H1 (cell line): ENCODE measurements at regions not wholly inside any gene's neighbourhood (a gene's known extent, or its start where the extent isn't known, plus 50 kb on each side); places are given as distances from the start of the nearest gene placed in this dataset.

Experiments
- CTCF ChIA-PET: fragments of 300-600 bp; sonication (Branson Sonifier 250); formaldehyde crosslinking; loops from one replicate; lab custom pipeline; 2021; ENCODE audit not compliant: partially characterized antibody; lab: Charles Lee
- POLR2A ChIA-PET: fragments of 300-600 bp; sonication (Branson Sonifier 250); formaldehyde crosslinking; loops from one replicate; lab custom pipeline; 2021; ENCODE audit warnings: inconsistent platforms; ENCODE audit not compliant: partially characterized antibody; lab: Charles Lee
- DNase-seq, 2 experiments: peaks; one replicate each; pipeline versions ENCODE4 v3.0.0 to v3.0.0-alpha.2; 2010 to 2022; ENCODE audit warnings: low spot score in 2 of 2, low read depth in 1 of 2, mixed read lengths in 1 of 2
- FAIRE-seq: peaks from 2 replicates; lab custom pipeline; 2011; peaks lifted over from hg19 to GRCh38; lab: Jason Lieb, UNC
- H2AFZ ChIP-seq: 2 replicates; pipeline ENCODE4 v1.8.1; 2012; ENCODE audit warnings: low read length, inconsistent platforms
- H2AK5ac ChIP-seq: 2 replicates; pipeline ENCODE4 v1.6.1; 2013; ENCODE audit warnings: low read depth, low read length
- H2BK120ac ChIP-seq: replicated peaks from 2 replicates; pipeline ENCODE3; 2013; ENCODE audit warnings: low read depth, low read length, inconsistent platforms
- H2BK12ac ChIP-seq: 2 replicates; pipeline ENCODE4 v1.6.1; 2013; ENCODE audit warnings: low read depth, low read length
- H2BK15ac ChIP-seq: 2 replicates; pipeline ENCODE4 v1.6.1; 2013; ENCODE audit warnings: low read length
- H2BK20ac ChIP-seq: 2 replicates; pipeline ENCODE4 v1.6.1; 2013; ENCODE audit warnings: low read length
- H2BK5ac ChIP-seq: 2 replicates; pipeline ENCODE4 v1.6.1; 2013; ENCODE audit warnings: low read depth, low read length
- H3K14ac ChIP-seq: 2 replicates; pipeline ENCODE4 v1.6.1; 2013; ENCODE audit warnings: inconsistent platforms; ENCODE audit not compliant: insufficient read length
- H3K18ac ChIP-seq: 2 replicates; pipeline ENCODE4 v1.6.1; 2013; ENCODE audit warnings: low read length; ENCODE audit errors: extremely low read depth
- H3K23ac ChIP-seq: 2 replicates; pipeline ENCODE4 v1.6.1; 2013; ENCODE audit warnings: inconsistent platforms; ENCODE audit not compliant: insufficient read length
- H3K23me2 ChIP-seq: 2 replicates; pipeline ENCODE4 v1.6.1; 2013; ENCODE audit warnings: low read depth, low read length
- H3K27ac ChIP-seq: 2 replicates; pipeline ENCODE4 v1.6.1; 2011; ENCODE audit warnings: low read depth, low read length, inconsistent platforms
- H3K27me3 ChIP-seq, 4 experiments: replicated peaks in 1 of 4; 1 replicate in 1 of 4; 2 replicates in 3 of 4; pipeline versions ENCODE4 v1.6.1 to v1.8.1; 2011 to 2013; ENCODE audit warnings: low read length in 3 of 4, mild to moderate bottlenecking in 3 of 4, inconsistent platforms in 2 of 4, mixed read lengths in 2 of 4, moderate library complexity in 1 of 4; ENCODE audit not compliant: control insufficient read depth in 3 of 4, insufficient read depth in 3 of 4; ENCODE audit errors: extremely low read depth in 1 of 4
- H3K36me3 ChIP-seq, 4 experiments: 2 replicates each; pipeline versions ENCODE4 v1.6.1 to v1.8.1; 2011 to 2013; ENCODE audit warnings: mild to moderate bottlenecking in 4 of 4, low read length in 3 of 4, moderate library complexity in 2 of 4, control low read depth in 1 of 4, inconsistent platforms in 1 of 4; ENCODE audit not compliant: insufficient read depth in 4 of 4, control insufficient read depth in 2 of 4
- H3K4ac ChIP-seq: replicated peaks from 2 replicates; pipeline ENCODE3; 2013; ENCODE audit warnings: low read length, low read depth, mixed read lengths, inconsistent platforms; ENCODE audit not compliant: insufficient read length
- H3K4me1 ChIP-seq, 4 experiments: replicated peaks in 1 of 4; 1 replicate in 1 of 4; 2 replicates in 3 of 4; pipeline versions ENCODE4 v1.6.1 to v1.8.1; 2011 to 2013; ENCODE audit warnings: low read length in 3 of 4, inconsistent platforms in 2 of 4, mixed read lengths in 1 of 4; ENCODE audit not compliant: insufficient read depth in 4 of 4, control insufficient read depth in 3 of 4
- H3K4me2 ChIP-seq, 2 experiments: 2 replicates each; pipeline versions ENCODE4 v1.6.1 to v1.8.1; 2011 to 2013; ENCODE audit warnings: low read depth in 2 of 2, low read length in 2 of 2, control low read depth in 1 of 2, inconsistent platforms in 1 of 2, mild to moderate bottlenecking in 1 of 2; ENCODE audit not compliant: insufficient read depth in 1 of 2
- H3K4me3 ChIP-seq, 4 experiments: fragments of 200-600, 300-600 bp in 1 of 4; sonication (generic), shearing (Covaris generic), sonication (Bioruptor Twin) in 1 of 4; 2 replicates each; pipeline versions ENCODE4 v1.5.1 to v1.8.1; 2011 to 2016; ENCODE audit warnings: low read length in 4 of 4, low read depth in 3 of 4, control low read depth in 2 of 4, inconsistent platforms in 2 of 4, mild to moderate bottlenecking in 2 of 4, mixed read lengths in 1 of 4, moderate library complexity in 1 of 4; ENCODE audit not compliant: insufficient read depth in 2 of 4; ENCODE audit errors: extremely low read depth in 1 of 4
- H3K56ac ChIP-seq: replicated peaks from 2 replicates; pipeline ENCODE3; 2013; ENCODE audit warnings: low read depth, mild to moderate bottlenecking, mixed read lengths, low read length, inconsistent platforms; ENCODE audit not compliant: insufficient read length
- H3K79me1 ChIP-seq: 2 replicates; pipeline ENCODE4 v1.6.1; 2013; ENCODE audit warnings: low read depth, low read length, control low read depth
- H3K79me2 ChIP-seq, 2 experiments: 2 replicates each; pipeline versions ENCODE4 v1.6.1 to v1.8.1; 2012 to 2013; ENCODE audit warnings: low read length in 2 of 2, mild to moderate bottlenecking in 2 of 2, inconsistent platforms in 1 of 2; ENCODE audit not compliant: insufficient read depth in 2 of 2, control insufficient read depth in 1 of 2
- H3K9ac ChIP-seq, 4 experiments: replicated peaks in 1 of 4; 1 replicate in 1 of 4; 2 replicates in 3 of 4; pipeline versions ENCODE4 v1.6.1 to v1.8.1; 2011 to 2013; ENCODE audit warnings: low read depth in 3 of 4, low read length in 3 of 4, control low read depth in 2 of 4, mild to moderate bottlenecking in 2 of 4, moderate library complexity in 2 of 4, inconsistent platforms in 1 of 4; ENCODE audit errors: extremely low read depth in 1 of 4
- H3K9me3 ChIP-seq, 2 experiments: 2 replicates each; pipeline versions ENCODE4 v1.6.1 to v1.8.1; 2012 to 2013; ENCODE audit warnings: mild to moderate bottlenecking in 2 of 2, moderate library complexity in 2 of 2, control low read depth in 1 of 2, inconsistent platforms in 1 of 2, low read depth in 1 of 2, low read length in 1 of 2, mixed read lengths in 1 of 2; ENCODE audit not compliant: insufficient read depth in 2 of 2
- H4K20me1 ChIP-seq, 2 experiments: replicated peaks in 1 of 2; 2 replicates each; pipeline versions ENCODE3 to v1.8.1; 2011 to 2013; ENCODE audit warnings: inconsistent platforms in 2 of 2, low read length in 2 of 2, mild to moderate bottlenecking in 1 of 2; ENCODE audit not compliant: insufficient read depth in 2 of 2, control insufficient read depth in 1 of 2
- H4K5ac ChIP-seq: 2 replicates; pipeline ENCODE4 v1.6.1; 2013; ENCODE audit warnings: low read length, low read depth, mixed read lengths, inconsistent platforms; ENCODE audit not compliant: insufficient read length
- H4K8ac ChIP-seq: 2 replicates; pipeline ENCODE4 v1.8.0; 2013; ENCODE audit warnings: mild to moderate bottlenecking, moderate library complexity, low read length, inconsistent platforms; ENCODE audit not compliant: insufficient read depth; ENCODE audit errors: extremely low read depth
- H4K91ac ChIP-seq: replicated peaks from 2 replicates; pipeline ENCODE3; 2013; ENCODE audit warnings: low read length, mixed read lengths, inconsistent platforms; ENCODE audit not compliant: insufficient read length
- ATF2 ChIP-seq: IDR thresholded peaks from 2 replicates; pipeline ENCODE4 v1.6.1; 2012; ENCODE audit warnings: low read length, inconsistent platforms
- CBX5 ChIP-seq: fragments of 300-800, 300-1000 bp; sonication (generic); IDR thresholded peaks from 2 replicates; pipeline ENCODE4 v1.7.1; 2016; ENCODE audit warnings: antibody characterized with exemption, low read length, low read depth
- CBX8 ChIP-seq: fragments of 300-800, 300-1000 bp; sonication (generic); IDR thresholded peaks from 2 replicates; pipeline ENCODE4 v1.7.1; 2016; ENCODE audit warnings: low read depth, low read length, borderline replicate concordance
- CHD1 ChIP-seq: IDR thresholded peaks from 2 replicates; pipeline ENCODE4 v1.6.1; 2012; ENCODE audit warnings: low read depth, low read length, improper control_type of control experiment
- KDM4A ChIP-seq: IDR thresholded peaks from one replicate; pipeline ENCODE4 v1.7.1; 2012; ENCODE audit warnings: low read depth, mild to moderate bottlenecking, moderate library complexity, low read length, inconsistent platforms; ENCODE audit not compliant: severe bottlenecking
- RAD21 ChIP-seq, 2 experiments: IDR thresholded peaks in 1 of 2; conservative IDR thresholded peaks in 1 of 2; 2 replicates each; pipeline ENCODE4 v1.6.1; 2011; ENCODE audit warnings: low read depth in 2 of 2, low read length in 2 of 2, improper control_type of control experiment in 1 of 2, inconsistent platforms in 1 of 2, mild to moderate bottlenecking in 1 of 2, moderate library complexity in 1 of 2
- RNF2 ChIP-seq: fragments of 200-900, 300-1000 bp; sonication (generic); IDR thresholded peaks from 2 replicates; pipeline ENCODE4 v1.7.1; 2016; ENCODE audit warnings: borderline replicate concordance, low read depth, mild to moderate bottlenecking, antibody characterized with exemption, low read length; ENCODE audit not compliant: poor library complexity, severe bottlenecking; ENCODE audit errors: missing control alignments
- SAP30 ChIP-seq: fragments of 300-600 bp; sonication (generic); IDR thresholded peaks from 2 replicates; pipeline ENCODE4 v1.7.1; 2012; ENCODE audit warnings: low read length, moderate library complexity, mild to moderate bottlenecking, inconsistent platforms; ENCODE audit not compliant: insufficient read depth, insufficient replicate concordance
- SUZ12 ChIP-seq: fragments of 200-600 bp; sonication (generic); IDR thresholded peaks from 2 replicates; pipeline ENCODE4 v1.6.1; 2012; ENCODE audit warnings: mild to moderate bottlenecking, inconsistent platforms, low read length, moderate library complexity, mixed read lengths
- TEAD4 ChIP-seq: IDR thresholded peaks from 2 replicates; pipeline ENCODE4 v1.6.1; 2012; ENCODE audit warnings: low read depth, low read length, inconsistent platforms, mixed read lengths
- WGBS, 2 experiments: shearing (Covaris generic) in 1 of 2; methylation state at CpG; one replicate each; pipeline versions ENCODE4 v1.1.6 to v1.1.7; 2013 to 2015; ENCODE audit warnings: low lambda C conversion rate in 2 of 2, mixed read lengths in 2 of 2, inconsistent platforms in 1 of 2, low coverage in 1 of 2, missing lambda C conversion rate in 1 of 2; ENCODE audit not compliant: insufficient replicate concordance in 2 of 2, insufficient coverage in 1 of 2, insufficient read length in 1 of 2; ENCODE audit errors: extremely low coverage in 1 of 2, missing lambda C conversion rate in 1 of 2; 5-methylcytosine and 5-hydroxymethylcytosine counted together

DNA sequence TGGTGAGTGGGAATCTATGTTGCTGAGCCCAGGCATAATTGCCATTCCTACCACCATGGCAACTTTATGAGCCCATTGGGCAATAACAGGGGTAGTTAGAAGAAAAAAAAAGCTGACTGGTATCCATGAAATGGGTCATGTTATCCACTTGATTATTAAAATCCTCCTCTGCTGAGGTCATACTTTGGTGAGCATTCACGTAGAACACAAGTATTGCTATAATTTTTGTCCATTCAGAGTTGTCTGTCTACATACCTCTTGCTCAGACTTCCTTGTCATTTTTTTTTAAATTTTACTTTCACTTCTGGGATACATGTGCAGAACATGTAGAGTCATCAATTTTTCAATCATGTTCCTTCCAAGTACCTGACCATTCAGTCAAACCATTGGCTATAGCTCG, 780.8 kb upstream of the ARRDC3 start (continued):
- no peak for TF ChIP-seq SUZ12

DNA sequence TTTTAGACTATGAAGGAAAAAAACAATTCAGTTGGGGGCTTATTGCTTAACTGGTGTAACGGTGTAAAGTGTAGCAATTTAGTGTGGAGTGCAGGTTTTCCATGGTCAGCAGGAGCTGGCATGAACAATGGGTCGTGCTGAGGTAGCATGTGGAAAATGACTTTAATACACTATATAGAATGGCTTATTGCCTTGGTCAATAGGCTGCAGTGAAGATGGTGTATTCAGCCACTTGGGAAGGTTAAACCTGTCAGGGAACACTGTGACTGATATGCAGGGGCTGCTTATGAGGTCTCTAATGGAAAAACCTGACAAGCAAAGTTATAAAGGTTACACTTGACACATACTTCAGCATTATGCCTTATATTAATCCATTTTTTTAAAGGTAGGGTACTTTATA, 764.7 kb upstream of the ARRDC3 start:
- Histone ChIP-seq H3K23me2 (no peaks in the 10 kb centered on the region), H4K91ac (no peak overlapping the region), H3K9ac (peak overlapping the region in 1 of 4 experiments; percentile 34; a peak in 1 of 7 replicates), H2AFZ (no peak overlapping the region), H2BK5ac (no peak overlapping the region), H3K4me1 (no peaks in the 10 kb centered on the region), H3K4me2 (no peak overlapping the region), H3K9me3 (no peaks in the 10 kb centered on the region), H2BK12ac (no peak overlapping the region), H3K79me2 (no peaks in the 10 kb centered on the region), H3K4ac (no peak overlapping the region), H3K56ac (no peak overlapping the region), H3K23ac (no peak overlapping the region), H2BK15ac (no peak overlapping the region), H3K27ac (no peak overlapping the region), H3K79me1 (no peaks in the 10 kb centered on the region), H3K4me3 (no peak overlapping the region), H4K8ac (no peak overlapping the region), H4K20me1 (no peaks in the 10 kb centered on the region), H2BK20ac (no peak overlapping the region), H2AK5ac (no peak overlapping the region), H3K27me3 (no peaks in the 10 kb centered on the region), H4K5ac (no peak overlapping the region), H3K14ac (no peak overlapping the region), H2BK120ac (no peak overlapping the region), H3K36me3 (no peaks in the 10 kb centered on the region), H3K18ac (no peak overlapping the region)
- WGBS, 2 experiments, result 80% methylated on average over 2 of the region's 2 CpGs; no CpG with 5 or more reads in 1 of the 2 experiments
- no peak for DNase-seq
- CTCF ChIA-PET, result no interaction called here
- FAIRE-seq, result no peak
- POLR2A ChIA-PET, result no interaction called here
- TF ChIP-seq SAP30 (no peak), SUZ12 (no peak), CBX5 (no peak), TEAD4 (no peak), CHD1 (no peak), ATF2 (no peak), RAD21 (IDR thresholded peaks at IDR 0.05 in 1 of 2, conservative IDR thresholded peaks at IDR 0.05 in 1 of 2; ENCODE audit: low read depth in 2 of 2, low read length in 2 of 2) (no peak), CBX8 (no peak), RNF2 (no peak), KDM4A (no peak)
